ENCODE measurements at regions not wholly inside any gene's neighbourhood (a gene's known extent, or its start where the extent isn't known, plus 50 kb on each side); places are given as distances from the start of the nearest gene placed in this dataset.

- no peaks in the 10 kb centered on the region for H3K9me3 ChIP-seq (ENCODE audit: severe bottlenecking)
- TF ChIP-seq CTCF (IDR thresholded peaks at IDR 0.05; ENCODE audit: low read depth, low read length), result no peak
- no peaks in the 10 kb centered on the region for H3K27me3 ChIP-seq (ENCODE audit: insufficient read depth, low read depth, severe bottlenecking)
- H3K36me3 ChIP-seq, result no peaks in the 10 kb centered on the region
- no peak for DNase-seq
- H3K4me3 ChIP-seq (ENCODE audit: low read depth, low read length), result no peak overlapping the region
- H3K27ac ChIP-seq, result no peak overlapping the region
Measured at GRCh38 chr4:181312066-181312465, 931.1 kb upstream of the TENM3 start.

GRCh38 chr4:181319629-181320028 lies 923.6 kb upstream of the TENM3 start:
- no peaks in the 10 kb centered on the region for H3K27me3 ChIP-seq (ENCODE audit: insufficient read depth, low read depth, severe bottlenecking)
- TF ChIP-seq CTCF (IDR thresholded peaks at IDR 0.05; ENCODE audit: low read depth, low read length), result no peak
- DNase-seq, result no peak
- H3K36me3 ChIP-seq, result no peaks in the 10 kb centered on the region
- no peaks in the 10 kb centered on the region for H3K9me3 ChIP-seq (ENCODE audit: severe bottlenecking)
- H3K4me3 ChIP-seq (ENCODE audit: low read depth, low read length), result no peak overlapping the region
- H3K27ac ChIP-seq, result no peak overlapping the region

GRCh38 chr4:181323061-181323460 lies 920.1 kb upstream of the TENM3 start:
- no peak overlapping the region for H3K4me3 ChIP-seq (ENCODE audit: low read depth, low read length)
- TF ChIP-seq CTCF (IDR thresholded peaks at IDR 0.05; ENCODE audit: low read depth, low read length), result no peak
- no peak for DNase-seq
- no peak overlapping the region for H3K27ac ChIP-seq
- no peaks in the 10 kb centered on the region for H3K27me3 ChIP-seq (ENCODE audit: insufficient read depth, low read depth, severe bottlenecking)
- H3K36me3 ChIP-seq, result no peaks in the 10 kb centered on the region
- no peaks in the 10 kb centered on the region for H3K9me3 ChIP-seq (ENCODE audit: severe bottlenecking)

- DNase-seq, result no peak
- TF ChIP-seq CTCF (IDR thresholded peaks at IDR 0.05; ENCODE audit: low read depth, low read length), result no peak
- Histone ChIP-seq H3K4me3 (ENCODE audit: low read depth, low read length) (no peak overlapping the region), H3K27me3 (ENCODE audit: insufficient read depth, low read depth, severe bottlenecking) (no peaks in the 10 kb centered on the region), H3K36me3 (no peaks in the 10 kb centered on the region), H3K27ac (no peak overlapping the region), H3K9me3 (ENCODE audit: severe bottlenecking) (no peaks in the 10 kb centered on the region)
Measured at GRCh38 chr4:181330654-181331201, 912.5 kb upstream of the TENM3 start.

GRCh38 chr4:181331214-181331613 lies 912.0 kb upstream of the TENM3 start:
- no peak for DNase-seq
- no peak for TF ChIP-seq CTCF (IDR thresholded peaks at IDR 0.05; ENCODE audit: low read depth, low read length)
- Histone ChIP-seq H3K4me3 (ENCODE audit: low read depth, low read length) (no peak overlapping the region), H3K27ac (no peak overlapping the region), H3K36me3 (no peaks in the 10 kb centered on the region), H3K27me3 (ENCODE audit: insufficient read depth, low read depth, severe bottlenecking) (no peaks in the 10 kb centered on the region), H3K9me3 (ENCODE audit: severe bottlenecking) (no peaks in the 10 kb centered on the region)

- Histone ChIP-seq H3K4me3 (ENCODE audit: low read depth, low read length) (no peak overlapping the region), H3K27ac (no peak overlapping the region), H3K36me3 (no peaks in the 10 kb centered on the region), H3K27me3 (ENCODE audit: insufficient read depth, low read depth, severe bottlenecking) (no peaks in the 10 kb centered on the region), H3K9me3 (ENCODE audit: severe bottlenecking) (no peaks in the 10 kb centered on the region)
- TF ChIP-seq CTCF (IDR thresholded peaks at IDR 0.05; ENCODE audit: low read depth, low read length), result no peak
- no peak for DNase-seq
Measured at GRCh38 chr4:181345931-181346330, 897.3 kb upstream of the TENM3 start.
